NCI-H345 treated with DMSO at 0.1 percent for 48 hours (cell line): ENCODE measurements at regions not wholly inside any gene's neighbourhood (a gene's known extent, or its start where the extent isn't known, plus 50 kb on each side); places are given as distances from the start of the nearest gene placed in this dataset.
"Not testable (repeated sequence)": the region's sequence is repeated elsewhere in the genome, so short reads cannot be mapped to it uniquely, and the experiment has no call there.

Source experiments
- DNase-seq: peaks from one replicate; lab custom pipeline; 2025; ENCODE audit not compliant: unreplicated experiment; lab: John Stamatoyannopoulos, UW

DNA sequence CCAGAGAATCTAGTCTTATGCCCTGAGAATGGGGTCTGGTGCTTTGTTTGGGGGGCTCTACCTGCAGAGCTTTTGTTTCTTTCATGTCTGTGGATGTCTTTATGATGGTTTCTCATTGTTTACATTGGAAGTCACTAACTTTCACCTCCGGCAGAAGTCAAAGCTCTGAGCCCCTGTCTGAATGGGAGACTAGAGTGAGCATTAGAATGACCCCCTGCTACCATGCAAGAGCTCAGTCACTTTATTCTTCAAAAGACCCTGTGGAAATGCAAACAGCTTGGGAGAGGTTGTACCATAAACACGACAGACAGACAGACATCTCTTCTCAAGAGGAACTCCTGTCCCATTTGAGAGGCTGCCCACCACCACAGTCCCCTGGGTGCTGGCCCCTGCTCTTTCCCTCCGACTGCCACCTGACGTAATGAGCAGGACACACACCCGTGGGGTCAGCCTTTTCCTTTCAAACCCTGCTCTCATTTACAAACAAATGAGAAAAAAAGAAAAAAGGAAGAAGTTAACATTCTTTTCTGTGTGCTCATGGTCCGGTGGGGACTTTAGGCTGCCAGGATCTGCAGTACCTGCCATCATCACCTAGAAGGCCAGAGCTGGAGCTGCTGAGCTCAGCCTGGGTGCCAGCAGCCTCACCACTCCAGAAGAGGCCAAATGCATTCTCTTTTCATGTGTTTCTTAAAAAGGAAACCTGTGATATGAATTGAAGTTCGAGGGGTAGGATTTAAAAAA, 91.6 kb downstream of the FZD1 start:
- no peak for DNase-seq

DNA sequence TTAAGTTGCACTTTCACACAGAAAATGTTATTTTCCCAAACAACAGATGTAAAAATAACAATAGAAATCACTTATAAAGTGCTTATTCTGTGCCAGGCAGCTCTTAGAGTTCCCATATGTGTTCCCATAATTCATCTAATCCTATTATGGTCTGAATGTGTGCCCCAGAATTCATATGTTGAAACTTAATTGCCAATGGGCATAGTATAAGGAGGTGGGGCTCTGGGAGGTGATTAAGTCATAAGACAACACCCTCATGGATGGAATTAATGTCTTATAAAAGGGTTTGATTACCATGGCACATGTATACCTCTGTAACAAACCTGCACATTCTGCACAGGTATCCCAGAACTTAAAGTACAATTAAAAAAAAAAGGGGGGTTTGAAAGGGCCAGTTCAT, 92.7 kb downstream of the FZD1 start:
- no peak for DNase-seq

DNA sequence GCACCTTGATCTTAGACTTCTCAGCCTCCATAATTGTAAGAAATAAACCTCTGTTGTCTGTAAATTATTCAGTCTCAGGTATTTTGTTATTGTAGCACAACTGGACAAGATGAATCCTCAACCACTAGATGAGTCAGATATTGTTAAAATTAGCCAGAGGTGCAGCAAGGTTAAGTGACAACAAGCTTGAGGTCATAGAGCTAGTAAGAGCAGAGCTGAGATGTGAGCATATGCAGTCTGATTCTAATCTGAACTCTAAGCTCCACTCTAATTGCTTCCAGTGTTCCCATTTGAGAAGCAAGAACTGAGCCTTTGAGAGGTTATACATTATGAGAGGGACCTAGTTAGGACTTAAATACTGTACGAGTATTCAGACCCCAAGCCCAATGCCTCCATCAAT, 93.1 kb downstream of the FZD1 start:
- no peak for DNase-seq

DNA sequence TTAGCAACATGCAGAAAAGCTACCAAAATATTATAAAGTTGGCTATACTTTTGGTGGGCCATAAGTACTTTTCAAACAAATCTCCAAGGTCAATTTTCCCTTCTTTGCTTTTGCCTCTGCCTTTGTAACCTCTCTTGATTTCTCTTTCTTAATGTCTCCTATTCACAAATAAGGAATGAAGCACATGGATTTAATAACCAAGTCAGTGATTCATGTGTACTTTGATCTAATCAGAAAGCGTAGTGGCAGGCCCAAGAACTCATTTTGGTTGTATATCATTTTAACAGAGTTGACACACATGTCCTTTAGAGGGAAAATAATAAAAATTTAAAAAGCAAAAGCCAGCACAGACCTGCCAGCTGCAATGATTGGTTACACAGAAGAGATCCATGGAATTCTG, 93.7 kb downstream of the FZD1 start:
- DNase-seq, result no peak

DNA sequence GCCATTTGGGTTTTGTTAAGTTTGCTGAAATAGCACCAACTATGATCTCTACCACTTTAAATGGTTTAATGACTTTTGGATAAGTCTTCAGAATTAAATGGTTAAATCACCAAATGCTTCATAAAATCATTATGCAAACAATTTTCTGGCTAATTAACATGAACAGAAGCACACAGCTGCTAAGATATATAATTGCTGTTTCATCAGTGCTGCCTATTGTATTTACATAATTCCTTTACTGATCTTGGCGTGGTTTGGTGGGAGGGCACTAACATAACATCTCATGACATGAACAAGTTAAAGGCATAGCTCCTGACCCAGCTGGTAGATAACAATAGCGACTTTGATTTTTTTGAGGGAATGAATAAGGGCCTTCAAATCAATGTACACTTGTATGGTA, 94.1 kb downstream of the FZD1 start:
- no peak for DNase-seq

DNA sequence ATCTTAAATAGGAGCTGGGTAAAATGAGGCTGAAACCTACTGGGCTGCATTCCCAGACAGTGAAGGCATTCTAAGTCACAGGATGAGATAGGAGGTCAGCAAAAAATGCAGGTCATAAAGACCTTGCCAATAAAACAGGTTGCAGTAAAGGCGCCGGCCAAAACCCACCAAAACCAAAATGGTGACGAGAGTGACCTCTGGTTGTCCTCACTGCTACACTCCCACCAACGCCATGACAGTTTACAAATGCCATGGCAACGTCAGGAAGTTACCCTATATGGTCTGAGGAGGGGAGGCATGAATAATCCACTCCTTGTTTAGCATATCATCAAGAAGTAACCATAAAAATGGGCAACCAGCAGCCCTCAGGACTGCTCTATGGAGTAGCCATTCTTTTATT, 100.9 kb downstream of the FZD1 start:
- DNase-seq, result not testable (repeated sequence)

DNA sequence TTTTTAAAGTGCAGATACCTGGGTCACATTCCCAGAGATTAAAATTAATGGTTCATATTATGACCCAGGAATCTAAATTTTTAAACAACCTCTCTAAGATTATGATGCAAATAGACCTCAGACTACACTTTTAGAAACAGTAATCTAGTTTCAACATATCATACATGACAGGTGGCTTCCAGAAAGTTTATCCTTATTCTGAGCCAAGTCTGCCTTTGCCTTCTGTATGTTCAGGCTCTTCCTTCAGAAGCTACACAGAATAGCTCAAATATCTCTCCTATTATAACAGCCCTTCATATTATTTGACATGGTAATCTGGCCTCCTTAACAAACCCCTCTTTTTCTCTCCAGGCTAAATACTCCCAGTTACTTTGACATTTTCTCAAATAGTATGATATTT, 101.9 kb downstream of the FZD1 start:
- DNase-seq, result no peak

DNA sequence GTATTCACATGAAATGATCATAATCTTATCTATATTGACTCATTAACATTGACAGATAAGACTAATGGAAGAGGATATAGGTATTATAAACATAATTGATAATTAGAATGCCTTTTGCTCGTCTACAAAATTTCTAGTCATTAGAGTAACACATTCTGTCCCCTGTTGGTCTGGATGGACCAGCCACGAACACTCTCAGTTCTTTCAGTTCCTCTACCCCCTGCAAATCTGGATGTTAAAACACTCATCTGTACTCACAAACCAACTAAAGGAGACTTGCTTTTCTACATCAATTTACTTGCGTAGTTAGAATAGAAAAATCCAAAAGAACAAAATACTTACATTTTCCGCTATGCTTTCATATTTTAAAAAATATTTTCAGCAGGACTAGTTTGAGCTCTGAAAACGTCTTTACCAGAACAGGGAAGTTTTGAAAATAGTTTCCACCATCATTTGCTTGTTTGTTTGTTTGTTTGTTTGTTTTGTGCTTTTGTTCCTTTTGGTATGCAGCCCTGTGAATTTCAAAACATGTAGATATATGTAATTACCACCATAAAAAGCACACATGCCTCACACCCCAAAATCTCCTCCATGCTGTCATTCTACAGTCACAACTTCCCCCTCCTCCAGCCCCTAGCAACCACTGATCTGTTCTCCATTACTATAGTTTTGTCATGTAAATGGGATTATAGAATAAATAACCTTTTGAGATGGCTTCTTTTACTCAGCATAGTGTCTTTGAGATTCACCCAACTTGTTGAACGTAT, 103.8 kb downstream of the FZD1 start:
- no peak for DNase-seq

DNA sequence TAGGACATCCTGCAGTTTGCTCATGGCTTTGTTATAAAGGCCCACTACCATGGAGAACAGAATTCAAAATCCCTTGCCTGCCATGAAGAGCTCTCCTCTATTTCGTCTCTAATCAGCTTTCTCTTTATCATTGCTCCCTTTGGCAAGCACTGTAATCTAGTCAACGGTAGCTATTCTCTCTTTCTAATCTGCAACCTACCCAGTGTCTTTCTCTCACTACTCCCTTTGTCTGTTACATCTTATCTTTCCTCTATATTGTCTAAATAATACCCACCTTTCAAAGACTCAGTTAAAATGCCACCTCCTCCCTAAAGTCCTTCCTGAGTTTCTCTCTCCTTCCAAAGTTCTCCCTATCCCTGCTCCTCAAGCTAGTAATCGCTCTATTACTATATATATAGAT, 108.1 kb downstream of the FZD1 start:
- no peak for DNase-seq

DNA sequence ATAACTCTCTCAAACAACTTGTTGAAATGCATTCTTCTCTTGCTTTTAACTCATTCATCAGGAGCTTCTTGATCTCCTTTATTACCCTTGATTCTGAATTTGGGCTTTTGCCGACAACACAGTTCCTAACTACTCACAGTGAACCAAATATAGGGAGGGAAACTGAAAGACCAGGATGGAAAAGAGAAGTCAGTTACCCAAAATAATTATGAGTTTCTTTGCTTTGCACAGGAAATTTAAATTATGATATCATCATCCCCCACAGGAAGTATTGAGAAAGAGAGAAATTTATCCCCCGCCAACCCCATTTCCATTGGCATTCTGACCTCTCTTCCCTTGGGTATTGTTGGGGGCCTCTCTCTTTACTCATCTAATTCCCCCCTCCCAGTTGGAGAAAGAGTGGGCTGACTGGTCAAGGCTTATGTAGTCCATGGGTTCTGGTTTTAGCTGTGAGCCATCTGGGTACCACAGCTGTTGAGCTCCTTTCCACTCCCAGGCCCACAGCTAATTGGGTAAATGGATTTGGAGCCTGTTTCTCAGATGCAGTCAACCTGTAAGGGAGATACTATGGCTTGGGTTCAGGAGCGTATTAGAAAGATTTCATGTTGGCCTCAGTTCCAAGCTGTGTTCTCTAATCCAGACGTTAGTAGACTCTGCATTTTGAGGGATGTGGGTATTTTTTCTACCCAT, 109.0 kb downstream of the FZD1 start:
- DNase-seq, result no peak

DNA sequence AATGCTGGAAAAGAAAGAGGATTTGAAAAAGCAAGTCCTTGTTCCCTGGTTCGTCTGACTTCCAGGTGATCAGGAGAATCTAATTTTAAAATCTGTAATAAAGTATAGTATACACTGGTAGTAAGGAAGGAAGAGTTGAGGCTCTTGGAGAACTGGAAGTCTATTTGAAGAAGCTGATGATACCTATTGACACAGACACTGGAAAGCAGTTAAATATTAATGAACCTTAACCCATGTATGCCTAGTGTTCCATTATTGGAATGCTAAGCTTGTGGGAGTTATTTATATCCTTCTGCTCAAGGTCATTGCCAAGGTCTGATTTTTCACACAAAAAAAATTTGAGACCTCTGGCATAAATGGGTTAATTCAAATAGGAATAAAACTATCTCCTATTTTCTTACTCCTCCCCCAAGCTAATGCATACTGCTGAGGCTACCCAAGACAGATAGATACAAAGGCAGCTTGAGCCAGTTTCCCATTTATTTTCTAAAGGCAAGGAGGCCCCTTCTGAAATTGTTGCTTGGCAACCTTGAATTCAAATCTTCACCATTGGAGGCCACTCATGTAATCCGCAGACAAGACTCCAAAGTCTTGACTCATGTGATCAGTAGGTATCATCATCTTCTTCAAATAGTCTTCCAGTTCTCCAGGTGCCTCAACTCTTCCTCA, 110.2 kb downstream of the FZD1 start:
- no peak for DNase-seq

DNA sequence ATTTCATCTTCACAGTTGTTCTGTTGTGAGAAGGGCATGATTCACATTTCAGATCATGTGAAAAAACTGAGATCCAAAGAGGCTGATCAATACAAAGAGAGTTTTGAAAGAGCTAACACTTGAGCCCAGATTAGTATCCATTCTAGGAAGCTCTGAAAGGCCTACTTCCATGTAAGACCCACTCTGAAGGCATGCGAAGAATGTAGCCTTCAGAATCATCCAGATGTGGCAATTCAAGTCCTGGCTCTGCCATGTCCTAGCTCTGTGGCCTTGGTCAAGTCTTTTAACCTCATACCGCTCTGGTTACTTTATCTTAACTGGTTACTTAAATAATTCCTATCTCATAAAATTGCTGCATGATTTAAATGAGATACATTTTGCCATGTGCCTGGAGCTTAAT, 111.1 kb downstream of the FZD1 start:
- DNase-seq, result no peak

DNA sequence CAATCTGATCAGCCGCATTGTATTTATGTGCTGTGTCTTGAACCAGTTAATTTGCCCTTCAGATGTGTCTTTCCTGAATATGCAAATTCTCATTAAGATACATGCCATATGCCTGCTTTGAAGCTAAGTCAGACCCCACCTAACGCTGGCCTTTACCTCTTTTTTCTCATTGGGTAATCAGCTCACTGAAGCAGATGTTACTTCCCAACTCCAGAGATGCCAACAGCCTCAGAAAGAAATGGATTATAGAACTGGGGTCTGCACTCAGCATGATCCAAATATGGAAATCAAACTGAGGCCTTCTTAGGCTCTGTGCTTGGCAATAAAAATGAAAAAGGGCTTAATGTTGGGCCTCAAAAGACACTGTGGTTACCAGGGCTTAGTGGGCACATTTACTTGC, 113.9 kb downstream of the FZD1 start:
- no peak for DNase-seq

DNA sequence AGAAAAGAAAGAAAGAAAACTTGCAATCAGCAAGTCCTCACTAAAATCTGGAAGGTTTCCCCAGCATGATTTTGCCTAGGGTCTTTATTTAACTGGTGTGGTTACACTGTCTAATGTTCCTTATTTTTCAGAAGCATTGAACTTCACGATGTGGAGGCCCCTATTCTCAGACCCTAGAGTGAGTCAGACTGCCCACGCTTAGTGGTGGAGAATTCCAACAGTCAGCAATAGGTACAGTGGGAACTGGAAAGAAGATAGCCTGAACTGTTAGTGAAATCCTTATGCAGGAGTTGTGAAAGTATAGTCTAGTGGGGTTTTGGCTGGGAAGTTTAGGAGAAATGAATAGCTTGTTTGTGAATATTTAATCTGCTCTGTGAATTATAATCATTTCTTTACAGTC, 115.0 kb downstream of the FZD1 start:
- no peak for DNase-seq

DNA sequence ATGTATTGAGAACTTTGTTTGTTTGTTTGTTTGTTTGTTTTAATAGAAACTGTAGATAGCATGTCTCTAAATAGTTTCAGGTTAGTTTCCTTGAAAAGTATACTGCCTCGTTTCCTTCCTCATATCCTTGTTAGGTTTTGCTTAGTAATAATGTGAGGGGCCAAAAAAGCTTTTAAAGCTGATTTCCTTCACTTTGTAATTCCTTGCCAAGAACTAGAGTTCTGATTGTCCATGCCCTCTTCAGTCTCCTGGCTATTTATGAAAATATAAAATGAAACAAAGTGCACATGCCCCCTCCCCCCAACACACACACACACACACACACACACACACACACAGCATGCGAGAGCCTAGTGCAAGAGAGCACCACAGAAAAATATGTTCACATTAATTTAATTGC, 115.8 kb downstream of the FZD1 start:
- DNase-seq, result no peak

DNA sequence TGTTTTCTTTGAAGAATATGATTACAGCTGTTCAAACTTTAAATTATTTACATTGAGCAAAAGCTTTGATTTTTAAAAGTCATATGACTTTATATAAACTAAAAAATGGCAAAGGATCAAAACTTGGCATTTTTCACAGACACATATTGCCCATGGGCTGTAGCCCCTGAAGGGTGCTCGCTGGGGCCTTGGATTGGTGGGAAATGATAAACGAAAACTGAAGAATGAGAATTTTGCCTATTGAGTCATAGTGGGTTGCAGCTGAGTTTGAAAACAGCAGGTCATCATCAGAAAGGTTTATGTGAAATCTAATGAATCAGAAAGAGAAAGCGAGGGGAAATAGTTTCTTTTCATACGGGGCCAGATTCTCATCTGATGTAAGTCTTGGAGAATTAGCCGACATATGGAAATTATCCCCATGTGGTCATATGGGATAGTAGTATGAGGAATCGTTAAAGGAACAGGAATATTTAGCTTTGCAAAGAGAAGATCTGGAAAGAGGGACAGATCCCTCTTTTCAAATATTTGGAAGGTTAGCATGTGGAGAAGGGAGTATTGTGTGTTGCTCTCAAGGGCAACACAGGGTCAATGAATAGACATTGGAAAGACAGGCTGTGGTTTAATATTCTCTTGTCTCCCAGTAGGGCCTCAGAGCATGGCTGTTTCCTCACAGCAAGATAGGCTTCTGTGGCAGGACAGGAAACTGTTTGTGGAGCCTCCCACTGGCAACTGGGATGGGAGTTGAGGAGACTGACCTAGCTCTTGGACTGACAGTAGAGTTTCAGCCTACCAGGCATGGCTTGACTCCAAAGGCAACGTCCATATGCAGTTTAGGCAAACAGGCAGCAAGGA, 119.0 kb downstream of the FZD1 start:
- no peak for DNase-seq

DNA sequence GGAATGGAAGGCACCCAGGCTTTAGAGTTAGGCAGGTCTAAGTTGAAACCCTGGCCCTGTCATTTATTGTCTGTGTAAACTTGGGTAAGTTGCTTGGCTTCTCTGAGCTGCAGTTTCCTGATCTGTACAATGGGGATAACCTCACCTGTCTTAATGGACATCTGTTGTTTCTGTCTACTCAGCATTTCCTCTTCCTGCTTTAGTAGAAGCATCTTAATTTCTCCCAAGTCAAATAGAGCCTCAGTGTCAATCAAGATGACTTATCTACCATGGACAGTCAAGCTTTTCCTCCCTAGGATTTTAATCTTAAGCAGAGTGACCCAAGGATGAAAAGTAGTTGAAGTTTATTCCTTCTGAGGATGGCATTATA, 119.7 kb downstream of the FZD1 start:
- DNase-seq, result no peak

DNA sequence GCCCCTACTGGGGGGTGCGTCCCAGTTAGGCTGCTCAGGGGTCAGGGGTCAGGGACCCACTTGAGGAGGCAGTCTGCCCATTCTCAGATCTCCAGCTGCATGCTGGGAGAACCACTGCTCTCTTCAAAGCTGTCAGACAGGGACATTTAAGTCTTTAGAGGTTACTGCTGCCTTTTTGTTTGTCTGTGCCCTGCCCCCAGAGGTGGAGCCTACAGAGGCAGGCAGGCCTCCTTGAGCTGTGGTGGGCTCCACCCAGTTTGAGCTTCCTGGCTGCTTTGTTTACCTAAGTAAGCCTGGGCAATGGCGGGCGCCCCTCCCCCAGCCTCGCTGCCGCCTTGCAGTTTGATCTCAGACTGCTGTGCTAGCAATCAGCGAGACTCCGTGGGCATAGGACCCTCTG, 130.5 kb downstream of the FZD1 start:
- DNase-seq, result not testable (repeated sequence)

DNA sequence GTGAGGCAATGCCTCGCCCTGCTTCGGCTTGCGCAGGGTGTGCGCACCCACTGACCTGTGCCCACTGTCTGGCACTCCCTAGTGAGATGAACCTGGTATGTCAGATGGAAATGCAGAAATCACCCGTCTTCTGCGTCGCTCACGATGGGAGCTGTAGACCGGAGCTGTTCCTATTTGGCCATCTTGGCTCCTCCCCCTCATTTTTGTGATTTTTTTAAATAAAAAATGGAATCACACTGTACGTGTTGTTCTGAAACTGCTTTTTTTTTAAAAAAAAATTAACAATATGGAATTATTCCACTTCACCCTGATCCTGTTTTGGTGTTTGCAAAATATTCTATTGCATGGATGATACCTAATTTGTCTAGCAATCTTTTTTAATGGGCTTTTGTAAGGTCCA, 131.1 kb downstream of the FZD1 start:
- DNase-seq, result not testable (repeated sequence)

DNA sequence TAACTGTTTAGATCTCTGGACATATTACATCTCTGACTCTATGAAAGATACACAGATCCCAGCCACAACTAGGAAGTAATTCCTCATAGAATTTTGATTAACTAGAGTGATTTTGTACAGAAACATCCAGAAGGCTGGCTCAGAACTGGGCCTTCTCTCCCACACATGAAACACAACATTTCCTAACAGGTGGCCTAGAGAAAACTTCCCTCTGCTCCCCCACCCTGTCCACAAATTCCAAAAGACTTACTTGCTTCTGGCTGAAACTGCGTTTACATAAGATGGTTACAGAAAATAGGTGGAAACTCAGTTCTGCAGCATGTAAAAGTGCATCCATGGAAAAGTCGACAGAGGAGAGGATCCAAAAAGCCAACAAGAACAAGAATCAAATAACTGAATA, 132.9 kb downstream of the FZD1 start:
- no peak for DNase-seq

DNA sequence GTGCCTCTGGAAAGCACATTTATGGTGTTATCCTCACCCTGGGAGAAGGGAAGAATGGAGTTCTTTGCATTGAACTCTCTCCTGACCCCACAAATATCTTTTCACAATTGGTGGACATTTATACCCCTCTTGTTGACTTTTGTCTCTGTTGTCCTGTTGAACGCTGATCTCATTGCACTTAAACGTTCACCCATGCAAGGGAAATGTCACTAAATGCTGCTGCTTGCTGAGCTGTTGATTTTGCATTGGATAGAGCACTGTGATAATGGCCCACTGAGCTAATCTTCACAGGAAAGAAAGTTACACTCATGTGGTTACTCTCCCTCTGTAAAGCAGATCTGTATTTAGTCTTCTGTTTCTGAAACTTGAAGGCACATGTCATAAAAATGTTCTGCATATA, 133.4 kb downstream of the FZD1 start:
- no peak for DNase-seq
